NOMO-1 treated with dmso at 0.1 percent for 144 hours (cell line): ENCODE measurements at regions not wholly inside any gene's neighbourhood (a gene's known extent, or its start where the extent isn't known, plus 50 kb on each side); places are given as distances from the start of the nearest gene placed in this dataset.
"Not testable (repeated sequence)": the region's sequence is repeated elsewhere in the genome, so short reads cannot be mapped to it uniquely, and the experiment has no call there.

Source experiments
- DNase-seq: peaks from one replicate; lab custom pipeline; 2025; ENCODE audit not compliant: unreplicated experiment; lab: John Stamatoyannopoulos, UW

DNA sequence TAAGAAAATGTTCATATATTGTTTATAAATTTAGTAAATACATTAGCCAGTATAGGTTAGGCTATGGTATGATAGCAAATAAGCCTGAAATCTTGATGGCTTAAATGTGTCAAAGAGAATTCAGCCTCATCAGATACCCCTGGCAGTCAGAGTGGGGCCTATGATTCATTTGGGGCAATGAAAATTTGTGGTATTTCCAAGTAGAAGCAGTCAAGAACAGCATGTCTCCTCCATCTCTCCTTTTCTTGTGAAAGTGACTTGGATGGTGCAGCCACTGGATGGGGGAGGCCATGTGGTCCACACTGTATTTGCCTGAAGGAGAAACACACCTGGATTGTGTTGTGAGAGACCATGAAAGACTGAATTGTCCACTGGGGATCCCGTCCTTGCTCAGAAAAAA is 82.7 kb downstream of the DLEU7 start:
- no peak for DNase-seq

DNA sequence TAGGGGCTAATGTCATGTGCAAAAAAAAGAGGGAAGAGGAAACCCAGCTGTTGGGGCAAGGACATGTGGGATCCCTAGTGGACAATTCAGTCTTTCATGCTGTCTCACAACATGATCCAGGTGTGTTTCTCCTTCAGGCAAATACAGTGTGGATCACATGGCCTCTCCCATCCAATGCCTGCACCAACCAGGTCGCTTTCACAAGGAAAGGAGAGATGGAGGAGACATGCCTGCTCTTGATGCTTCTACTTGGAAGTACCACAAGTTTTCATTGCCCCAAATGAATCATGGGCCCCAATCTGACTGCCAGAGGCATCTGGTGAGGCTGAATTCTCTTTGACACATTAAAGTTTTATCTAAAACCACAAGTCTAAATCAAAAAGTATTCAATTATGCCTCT is 82.1 kb downstream of the DLEU7 start:
- DNase-seq = no peak

DNA sequence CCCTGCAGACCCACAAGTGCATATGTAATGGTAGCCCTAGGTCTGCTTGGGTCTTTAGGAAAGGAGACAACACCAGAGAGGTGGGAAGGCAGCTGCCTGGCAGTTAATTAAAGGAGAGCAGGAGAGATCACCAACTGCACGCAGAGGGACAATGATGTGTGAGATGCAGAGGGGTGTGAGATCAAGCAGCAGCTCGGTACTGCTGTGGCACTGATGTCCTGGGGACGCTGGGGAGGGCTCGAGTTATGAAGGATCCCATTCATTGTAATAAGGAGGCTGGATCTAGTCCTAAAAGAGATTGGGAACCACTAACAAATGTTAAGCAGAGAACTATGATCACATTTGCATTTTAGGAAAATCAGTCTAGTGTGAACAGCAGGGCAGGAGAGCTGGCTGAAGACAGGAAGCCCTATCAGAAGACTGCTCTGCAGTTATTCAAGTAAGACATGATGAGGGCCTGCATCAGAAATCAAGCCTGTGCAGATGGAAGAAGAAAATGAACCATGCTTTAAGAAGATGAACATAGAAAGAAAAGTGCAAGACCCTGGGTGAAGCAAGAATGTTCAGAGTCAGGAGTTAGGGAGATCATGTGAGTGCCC is 80.4 kb downstream of the DLEU7 start:
- DNase-seq = no peak

DNA sequence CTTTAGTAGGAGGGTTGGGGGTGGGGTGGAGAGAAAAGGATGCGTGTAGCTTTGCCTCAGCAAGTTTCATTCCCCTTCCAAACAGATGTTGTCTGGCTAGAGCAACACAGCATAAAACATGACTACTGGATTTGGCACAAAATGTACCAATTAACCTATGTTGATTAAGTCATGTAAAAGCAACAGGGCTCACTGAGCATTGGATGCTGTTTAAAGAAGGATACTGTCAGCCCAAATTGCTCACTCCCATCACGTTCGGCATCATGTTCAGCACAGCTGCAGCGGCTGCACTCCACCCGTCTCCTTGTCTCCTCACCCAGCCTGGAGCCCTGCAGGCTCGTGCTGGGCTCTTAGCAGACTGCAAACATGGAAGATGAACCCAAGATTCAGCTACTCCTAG is 77.5 kb downstream of the DLEU7 start:
- no peak for DNase-seq

DNA sequence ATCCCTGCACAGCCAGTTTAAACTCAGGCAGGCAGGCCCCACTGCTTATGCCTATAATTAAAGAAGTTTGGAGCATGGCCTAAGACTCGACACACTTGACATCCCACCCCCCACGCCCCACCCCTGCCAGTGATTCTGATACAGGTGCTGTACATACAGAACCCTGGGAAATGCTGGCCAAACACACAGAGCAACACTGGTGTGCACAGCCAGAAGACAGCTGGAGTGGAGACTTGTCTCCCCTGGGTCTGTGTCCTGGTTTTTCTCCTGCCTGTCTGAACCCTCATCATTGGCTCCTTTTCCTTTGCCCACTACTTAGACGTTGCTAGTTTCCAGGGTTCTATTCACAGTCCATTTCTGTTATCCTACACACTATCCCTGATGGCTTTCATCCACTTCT is 76.8 kb downstream of the DLEU7 start:
- DNase-seq = no peak

DNA sequence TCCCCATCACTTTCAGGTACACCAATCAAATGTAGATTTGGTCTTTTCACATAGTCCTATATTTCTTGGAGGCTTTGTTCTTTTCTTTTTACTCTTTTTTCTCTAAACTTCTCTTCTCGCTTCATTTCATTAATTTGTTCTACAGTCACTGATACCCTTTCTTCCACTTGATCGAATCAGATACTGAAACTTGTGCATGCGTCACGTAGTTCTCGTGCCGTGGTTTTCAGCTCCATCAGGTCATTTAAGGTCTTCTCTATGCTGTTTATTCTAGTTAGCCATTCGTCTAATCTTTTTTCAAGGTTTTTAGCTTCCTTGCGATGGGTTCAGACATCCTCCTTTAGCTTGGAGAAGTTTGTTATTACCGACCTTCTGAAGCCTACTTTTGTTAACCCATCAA is 70.6 kb downstream of the DLEU7 start:
- not testable (repeated sequence) for DNase-seq
